M059J (cell line): ENCODE measurements at regions not wholly inside any gene's neighbourhood (a gene's known extent, or its start where the extent isn't known, plus 50 kb on each side); places are given as distances from the start of the nearest gene placed in this dataset.
"Not testable (repeated sequence)": the region's sequence is repeated elsewhere in the genome, so short reads cannot be mapped to it uniquely, and the experiment has no call there.

Experiments
- DNase-seq: peaks from one replicate; pipeline ENCODE4 v3.0.0-alpha.2; 2012; ENCODE audit warnings: low read depth

- no peak for DNase-seq
Observed at GRCh38 chr2:13413989-13414388, 697.3 kb downstream of the TRIB2 start.

- no peak for DNase-seq
Observed at GRCh38 chr2:13414897-13415296, 698.2 kb downstream of the TRIB2 start.

- DNase-seq, result no peak
Observed at GRCh38 chr2:13433954-13434353, 717.2 kb downstream of the TRIB2 start.

- DNase-seq, result not testable (repeated sequence)
Observed at GRCh38 chr2:13443554-13444261, 727.0 kb downstream of the TRIB2 start.

- DNase-seq, result no peak
Observed at GRCh38 chr2:13462464-13462863, 745.7 kb downstream of the TRIB2 start.

GRCh38 chr2:13466076-13466475 is 749.3 kb downstream of the TRIB2 start:
- no peak for DNase-seq

GRCh38 chr2:13474538-13474937 is 757.8 kb downstream of the TRIB2 start:
- DNase-seq, result no peak

- DNase-seq, result no peak
Observed at GRCh38 chr2:13480057-13480456, 763.3 kb downstream of the TRIB2 start.

- peak; percentile 1 for DNase-seq
Observed at GRCh38 chr2:13481201-13481600, 764.5 kb downstream of the TRIB2 start.

GRCh38 chr2:13485256-13485655 is 768.5 kb downstream of the TRIB2 start:
- no peak for DNase-seq

GRCh38 chr2:13488965-13489364 is 772.2 kb downstream of the TRIB2 start:
- no peak for DNase-seq

- no peak for DNase-seq
Observed at GRCh38 chr2:13492262-13492661, 775.5 kb downstream of the TRIB2 start.

- no peak for DNase-seq
Observed at GRCh38 chr2:13495051-13495450, 778.3 kb downstream of the TRIB2 start.

GRCh38 chr2:13504808-13505207 is 788.1 kb downstream of the TRIB2 start:
- DNase-seq, result no peak

- DNase-seq, result no peak
Observed at GRCh38 chr2:13508671-13509070, 791.9 kb downstream of the TRIB2 start.

GRCh38 chr2:13515254-13515653 is 798.5 kb downstream of the TRIB2 start:
- no peak for DNase-seq

- DNase-seq, result no peak
Observed at GRCh38 chr2:13522096-13522495, 805.4 kb downstream of the TRIB2 start.

- no peak for DNase-seq
Observed at GRCh38 chr2:13522917-13523821, 806.4 kb downstream of the TRIB2 start.

GRCh38 chr2:13524492-13524891 is 807.8 kb downstream of the TRIB2 start:
- no peak for DNase-seq

GRCh38 chr2:13531735-13532410 is 815.1 kb downstream of the TRIB2 start:
- DNase-seq, result not testable (repeated sequence)

- not testable (repeated sequence) for DNase-seq
Observed at GRCh38 chr2:13532781-13533523, 816.2 kb downstream of the TRIB2 start.

- DNase-seq, result no peak
Observed at GRCh38 chr2:13533524-13533922, 816.8 kb downstream of the TRIB2 start.
